ENCODE measurements at regions not wholly inside any gene's neighbourhood (a gene's known extent, or its start where the extent isn't known, plus 50 kb on each side); places are given as distances from the start of the nearest gene placed in this dataset.

DNA sequence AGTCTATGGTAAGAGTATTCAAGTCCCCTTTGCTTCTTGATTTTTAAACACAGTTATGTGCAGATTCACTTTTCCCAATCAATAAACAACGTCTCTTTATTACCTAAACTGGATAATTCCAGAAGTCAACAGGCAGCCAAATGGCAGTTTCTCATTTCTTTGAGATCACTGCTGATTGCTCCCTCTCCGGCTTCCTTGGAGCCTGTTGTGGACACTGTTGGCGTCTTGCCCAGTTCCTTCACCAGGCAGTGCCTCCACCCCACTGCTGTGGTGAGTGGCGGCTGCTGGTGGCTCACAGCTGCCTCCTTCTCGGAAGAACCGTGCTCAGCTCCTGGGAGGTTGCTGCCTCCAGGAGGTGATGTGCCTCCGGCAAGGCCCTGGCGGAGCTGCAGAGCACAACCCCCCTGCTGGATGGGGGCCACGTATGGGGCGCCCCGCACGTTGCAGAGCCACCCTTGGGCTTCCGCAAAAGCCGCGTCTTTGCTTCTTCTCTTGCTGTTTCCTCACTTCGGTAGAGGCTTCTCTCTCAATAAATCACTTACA, 105.1 kb upstream of the CNKSR3 start:
- H4K20me1 ChIP-seq (ENCODE audit: insufficient read depth, low read length): no peaks in the 10 kb centered on the region
- no peak for TF ChIP-seq EZH2 (IDR thresholded peaks at IDR 0.05; ENCODE audit: borderline replicate concordance, low read depth, low read length, severe bottlenecking)
- TF ChIP-seq, protein P1, sequence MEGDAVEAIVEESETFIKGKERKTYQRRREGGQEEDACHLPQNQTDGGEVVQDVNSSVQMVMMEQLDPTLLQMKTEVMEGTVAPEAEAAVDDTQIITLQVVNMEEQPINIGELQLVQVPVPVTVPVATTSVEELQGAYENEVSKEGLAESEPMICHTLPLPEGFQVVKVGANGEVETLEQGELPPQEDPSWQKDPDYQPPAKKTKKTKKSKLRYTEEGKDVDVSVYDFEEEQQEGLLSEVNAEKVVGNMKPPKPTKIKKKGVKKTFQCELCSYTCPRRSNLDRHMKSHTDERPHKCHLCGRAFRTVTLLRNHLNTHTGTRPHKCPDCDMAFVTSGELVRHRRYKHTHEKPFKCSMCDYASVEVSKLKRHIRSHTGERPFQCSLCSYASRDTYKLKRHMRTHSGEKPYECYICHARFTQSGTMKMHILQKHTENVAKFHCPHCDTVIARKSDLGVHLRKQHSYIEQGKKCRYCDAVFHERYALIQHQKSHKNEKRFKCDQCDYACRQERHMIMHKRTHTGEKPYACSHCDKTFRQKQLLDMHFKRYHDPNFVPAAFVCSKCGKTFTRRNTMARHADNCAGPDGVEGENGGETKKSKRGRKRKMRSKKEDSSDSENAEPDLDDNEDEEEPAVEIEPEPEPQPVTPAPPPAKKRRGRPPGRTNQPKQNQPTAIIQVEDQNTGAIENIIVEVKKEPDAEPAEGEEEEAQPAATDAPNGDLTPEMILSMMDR (IDR thresholded peaks at IDR 0.05; ENCODE audit: borderline replicate concordance, extremely low read depth, low read length, poor library complexity, severe bottlenecking): no peak
- DNase-seq (peak; percentile 10), ATAC-seq (ENCODE audit: insufficient read depth, low read depth) (no peak)
- H3K79me2 ChIP-seq (ENCODE audit: insufficient read depth, low read length): no peaks in the 10 kb centered on the region
- H3K36me3 ChIP-seq (ENCODE audit: insufficient read depth, low read length): no peaks in the 10 kb centered on the region
- no peak overlapping the region for H3K9ac ChIP-seq (ENCODE audit: low read depth, low read length)
- no peak overlapping the region for H3K4me3 ChIP-seq (ENCODE audit: low read depth in 1 of 2, low read length in 2 of 2)
- H2AFZ ChIP-seq (ENCODE audit: low read depth, low read length): no peak overlapping the region
- H3K4me2 ChIP-seq (ENCODE audit: insufficient read depth, low read length): no peak overlapping the region
- H3K9me3 ChIP-seq (ENCODE audit: insufficient read depth, low read length, severe bottlenecking): no peaks in the 10 kb centered on the region
- no peaks in the 10 kb centered on the region for H3K4me1 ChIP-seq (ENCODE audit: insufficient read depth, low read length)
- H3K27ac ChIP-seq (ENCODE audit: low read length): no peak overlapping the region
- H3K27me3 ChIP-seq (ENCODE audit: insufficient read depth, low read length, poor library complexity): no peaks in the 10 kb centered on the region

DNA sequence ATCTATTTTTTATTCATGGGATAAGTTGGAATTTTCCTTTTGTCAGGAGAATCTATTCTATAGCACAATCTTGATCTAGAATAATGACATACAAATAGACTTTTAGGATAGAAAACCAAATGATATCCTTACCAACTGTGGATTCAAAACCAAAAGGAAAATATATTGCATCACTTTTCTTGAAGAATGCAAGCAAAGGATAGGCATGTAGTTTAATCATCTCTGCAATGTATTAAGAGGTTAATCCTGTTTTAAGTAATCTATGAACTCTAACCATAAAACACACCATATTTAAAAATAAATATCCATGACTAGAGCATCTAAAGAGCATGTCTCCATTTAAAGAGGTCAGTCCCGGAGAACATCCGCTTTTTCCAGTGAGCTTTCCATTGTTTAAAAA, 106.7 kb upstream of the CNKSR3 start:
- Histone ChIP-seq H3K9me3 (ENCODE audit: insufficient read depth, low read length, severe bottlenecking) (no peaks in the 10 kb centered on the region), H3K4me3 (ENCODE audit: low read depth in 1 of 2, low read length in 2 of 2) (no peak overlapping the region), H3K36me3 (ENCODE audit: insufficient read depth, low read length) (no peaks in the 10 kb centered on the region), H3K27me3 (ENCODE audit: insufficient read depth, low read length, poor library complexity) (no peaks in the 10 kb centered on the region), H3K27ac (ENCODE audit: low read length) (no peak overlapping the region), H3K79me2 (ENCODE audit: insufficient read depth, low read length) (no peaks in the 10 kb centered on the region), H3K4me2 (ENCODE audit: insufficient read depth, low read length) (no peak overlapping the region), H3K4me1 (ENCODE audit: insufficient read depth, low read length) (no peaks in the 10 kb centered on the region), H3K9ac (ENCODE audit: low read depth, low read length) (no peak overlapping the region), H2AFZ (ENCODE audit: low read depth, low read length) (no peak overlapping the region), H4K20me1 (ENCODE audit: insufficient read depth, low read length) (no peaks in the 10 kb centered on the region)
- no peak for TF ChIP-seq EZH2 (IDR thresholded peaks at IDR 0.05; ENCODE audit: borderline replicate concordance, low read depth, low read length, severe bottlenecking)
- TF ChIP-seq, protein P1 (IDR thresholded peaks at IDR 0.05; ENCODE audit: borderline replicate concordance, extremely low read depth, low read length, poor library complexity, severe bottlenecking): no peak
- no peak for ATAC-seq (ENCODE audit: insufficient read depth, low read depth)
- DNase-seq: no peak

DNA sequence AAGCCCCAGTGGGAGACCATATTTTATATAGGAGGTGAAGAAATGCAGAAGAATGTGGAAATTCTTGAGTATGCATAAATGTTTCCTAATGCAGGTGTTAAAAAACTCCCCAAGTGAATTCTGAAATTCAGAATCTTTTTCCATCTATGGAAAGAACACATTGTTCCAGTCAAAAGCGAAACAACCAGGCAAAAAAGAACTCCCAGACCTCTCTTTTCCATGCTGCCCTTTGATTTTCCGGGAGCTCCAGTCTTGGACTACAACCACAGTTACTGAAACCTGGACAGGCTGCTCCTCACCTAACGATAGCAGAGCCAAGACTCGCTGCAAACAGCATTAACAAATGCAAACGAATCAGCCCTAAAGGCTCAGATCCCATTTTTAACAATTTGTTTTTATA, 108.7 kb upstream of the CNKSR3 start:
- no peaks in the 10 kb centered on the region for H3K36me3 ChIP-seq (ENCODE audit: insufficient read depth, low read length)
- TF ChIP-seq, protein P1 (IDR thresholded peaks at IDR 0.05; ENCODE audit: borderline replicate concordance, extremely low read depth, low read length, poor library complexity, severe bottlenecking): no peak
- no peak for TF ChIP-seq EZH2 (IDR thresholded peaks at IDR 0.05; ENCODE audit: borderline replicate concordance, low read depth, low read length, severe bottlenecking)
- no peak overlapping the region for H3K4me3 ChIP-seq (ENCODE audit: low read depth in 1 of 2, low read length in 2 of 2)
- H4K20me1 ChIP-seq (ENCODE audit: insufficient read depth, low read length): no peaks in the 10 kb centered on the region
- H3K27me3 ChIP-seq (ENCODE audit: insufficient read depth, low read length, poor library complexity): no peaks in the 10 kb centered on the region
- ATAC-seq (ENCODE audit: insufficient read depth, low read depth): no peak
- H3K4me1 ChIP-seq (ENCODE audit: insufficient read depth, low read length): no peaks in the 10 kb centered on the region
- H2AFZ ChIP-seq (ENCODE audit: low read depth, low read length): no peak overlapping the region
- no peak overlapping the region for H3K27ac ChIP-seq (ENCODE audit: low read length)
- no peak overlapping the region for H3K9ac ChIP-seq (ENCODE audit: low read depth, low read length)
- no peaks in the 10 kb centered on the region for H3K79me2 ChIP-seq (ENCODE audit: insufficient read depth, low read length)
- H3K9me3 ChIP-seq (ENCODE audit: insufficient read depth, low read length, severe bottlenecking): no peaks in the 10 kb centered on the region
- no peak overlapping the region for H3K4me2 ChIP-seq (ENCODE audit: insufficient read depth, low read length)
- DNase-seq: no peak

DNA sequence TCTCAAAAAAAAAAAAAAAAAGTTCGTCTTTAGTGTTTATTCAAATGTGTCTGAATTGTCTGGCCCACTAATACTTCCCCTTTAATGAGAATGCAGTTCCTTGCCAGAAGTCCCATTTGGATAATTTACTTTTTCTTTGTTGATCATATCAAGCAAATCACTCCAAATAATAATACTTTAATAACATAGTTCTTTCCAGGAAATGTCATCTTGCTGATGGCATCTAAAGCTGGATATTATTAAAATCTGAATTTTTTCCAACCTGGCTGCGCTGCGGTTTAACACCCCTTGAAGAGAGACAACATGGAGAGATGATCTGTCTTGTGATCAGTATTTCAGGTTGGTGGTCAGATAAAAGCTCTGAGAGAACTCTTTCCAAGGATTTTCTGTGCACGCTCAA, 111.2 kb upstream of the CNKSR3 start:
- Histone ChIP-seq H2AFZ (ENCODE audit: low read depth, low read length) (no peak overlapping the region), H3K36me3 (ENCODE audit: insufficient read depth, low read length) (no peaks in the 10 kb centered on the region), H3K4me1 (ENCODE audit: insufficient read depth, low read length) (no peaks in the 10 kb centered on the region), H3K9ac (ENCODE audit: low read depth, low read length) (no peak overlapping the region), H3K4me2 (ENCODE audit: insufficient read depth, low read length) (no peak overlapping the region), H3K4me3 (ENCODE audit: low read depth in 1 of 2, low read length in 2 of 2) (no peak overlapping the region), H3K27ac (ENCODE audit: low read length) (no peak overlapping the region), H4K20me1 (ENCODE audit: insufficient read depth, low read length) (no peaks in the 10 kb centered on the region), H3K9me3 (ENCODE audit: insufficient read depth, low read length, severe bottlenecking) (no peaks in the 10 kb centered on the region), H3K79me2 (ENCODE audit: insufficient read depth, low read length) (no peaks in the 10 kb centered on the region), H3K27me3 (ENCODE audit: insufficient read depth, low read length, poor library complexity) (no peaks in the 10 kb centered on the region)
- ATAC-seq (ENCODE audit: insufficient read depth, low read depth) (no peak), DNase-seq (no peak)
- TF ChIP-seq EZH2 (IDR thresholded peaks at IDR 0.05; ENCODE audit: borderline replicate concordance, low read depth, low read length, severe bottlenecking): no peak

Data from DND-41 (cell line).